Type B pancreatic cell (in vitro differentiated cells): ENCODE measurements at regions not wholly inside any gene's neighbourhood (a gene's known extent, or its start where the extent isn't known, plus 50 kb on each side); places are given as distances from the start of the nearest gene placed in this dataset.

Experiments
- DNase-seq: peaks from one replicate; pipeline ENCODE4 v3.0.0; 2021; ENCODE audit warnings: mixed read lengths; ENCODE audit not compliant: unreplicated experiment; ENCODE audit errors: extremely low spot score
- H3K27ac Mint-ChIP-seq: 2 replicates; pipeline ENCODE4 v1.8.0; 2021; ENCODE audit warnings: mild to moderate bottlenecking, mixed read lengths
- H3K27me3 Mint-ChIP-seq: 2 replicates; pipeline ENCODE4 v1.8.0; 2021; ENCODE audit warnings: mixed read lengths
- H3K36me3 Mint-ChIP-seq: 2 replicates; pipeline ENCODE4 v1.8.0; 2021; ENCODE audit warnings: mixed read lengths
- H3K4me1 Mint-ChIP-seq: one replicate; pipeline ENCODE4 v1.8.0; 2021; ENCODE audit warnings: mixed read lengths; ENCODE audit not compliant: unreplicated experiment
- H3K4me3 Mint-ChIP-seq: 2 replicates; pipeline ENCODE4 v1.8.0; 2021; ENCODE audit warnings: mild to moderate bottlenecking, mixed read lengths
- H3K9me3 Mint-ChIP-seq: 2 replicates; pipeline ENCODE4 v1.8.0; 2021; ENCODE audit warnings: mixed read lengths
- TF ChIP-seq, protein P1 (sequence below): fragments of 200-600 bp; sonication (generic); conservative IDR thresholded peaks from 2 replicates; pipeline ENCODE4 v1.5.0; 2021; ENCODE audit warnings: antibody characterized with exemption, mild to moderate bottlenecking

DNA sequence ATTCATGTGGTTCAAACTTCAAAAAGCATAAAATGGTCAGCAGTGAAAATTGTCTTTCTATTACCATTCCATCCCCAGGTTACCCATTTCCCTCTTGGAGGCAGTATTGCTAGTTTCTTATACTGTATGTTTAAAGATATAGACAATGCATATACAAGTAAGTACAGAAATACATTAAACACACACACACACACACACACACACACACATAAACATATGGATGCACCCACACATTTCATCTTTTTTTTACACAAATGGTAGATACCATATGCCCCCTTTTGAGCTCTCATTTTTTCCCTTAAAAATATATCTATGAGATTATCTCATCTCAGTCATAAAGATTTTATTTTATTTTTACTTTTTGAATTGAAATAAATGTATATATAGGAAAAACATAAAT lies 79.7 kb downstream of the NEUROD6 start:
- no peak for DNase-seq
- Mint-ChIP-seq H3K27ac (no peak overlapping the region), H3K4me1 (no peaks in the 10 kb centered on the region), H3K9me3 (no peaks in the 10 kb centered on the region), H3K27me3 (no peaks in the 10 kb centered on the region), H3K4me3 (no peak overlapping the region), H3K36me3 (no peaks in the 10 kb centered on the region)
- TF ChIP-seq, protein P1, sequence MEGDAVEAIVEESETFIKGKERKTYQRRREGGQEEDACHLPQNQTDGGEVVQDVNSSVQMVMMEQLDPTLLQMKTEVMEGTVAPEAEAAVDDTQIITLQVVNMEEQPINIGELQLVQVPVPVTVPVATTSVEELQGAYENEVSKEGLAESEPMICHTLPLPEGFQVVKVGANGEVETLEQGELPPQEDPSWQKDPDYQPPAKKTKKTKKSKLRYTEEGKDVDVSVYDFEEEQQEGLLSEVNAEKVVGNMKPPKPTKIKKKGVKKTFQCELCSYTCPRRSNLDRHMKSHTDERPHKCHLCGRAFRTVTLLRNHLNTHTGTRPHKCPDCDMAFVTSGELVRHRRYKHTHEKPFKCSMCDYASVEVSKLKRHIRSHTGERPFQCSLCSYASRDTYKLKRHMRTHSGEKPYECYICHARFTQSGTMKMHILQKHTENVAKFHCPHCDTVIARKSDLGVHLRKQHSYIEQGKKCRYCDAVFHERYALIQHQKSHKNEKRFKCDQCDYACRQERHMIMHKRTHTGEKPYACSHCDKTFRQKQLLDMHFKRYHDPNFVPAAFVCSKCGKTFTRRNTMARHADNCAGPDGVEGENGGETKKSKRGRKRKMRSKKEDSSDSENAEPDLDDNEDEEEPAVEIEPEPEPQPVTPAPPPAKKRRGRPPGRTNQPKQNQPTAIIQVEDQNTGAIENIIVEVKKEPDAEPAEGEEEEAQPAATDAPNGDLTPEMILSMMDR, result no peak

DNA sequence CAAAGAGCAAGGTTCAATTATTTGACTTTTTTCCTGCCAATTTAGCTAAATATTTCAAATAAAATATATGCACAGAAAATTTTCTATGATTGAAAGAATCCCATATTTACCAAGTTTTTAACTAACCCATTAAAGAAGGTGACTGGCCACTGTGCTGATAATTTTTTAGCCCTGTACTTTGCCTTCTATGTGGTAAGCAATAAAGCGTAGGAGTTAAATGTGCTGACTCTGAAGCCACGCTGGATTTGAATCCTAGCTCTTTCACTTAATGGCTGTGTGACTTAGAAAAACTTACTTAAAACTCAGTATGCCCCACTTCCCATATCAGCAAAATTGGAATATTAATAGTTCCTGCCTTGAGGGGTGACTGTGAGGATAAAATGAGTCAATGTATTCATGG lies 82.1 kb downstream of the NEUROD6 start:
- Mint-ChIP-seq H3K9me3 (peaks cover 5% of the 10 kb centered on the region), H3K27me3 (peaks cover 3% of the 10 kb centered on the region)
- no peak for DNase-seq

DNA sequence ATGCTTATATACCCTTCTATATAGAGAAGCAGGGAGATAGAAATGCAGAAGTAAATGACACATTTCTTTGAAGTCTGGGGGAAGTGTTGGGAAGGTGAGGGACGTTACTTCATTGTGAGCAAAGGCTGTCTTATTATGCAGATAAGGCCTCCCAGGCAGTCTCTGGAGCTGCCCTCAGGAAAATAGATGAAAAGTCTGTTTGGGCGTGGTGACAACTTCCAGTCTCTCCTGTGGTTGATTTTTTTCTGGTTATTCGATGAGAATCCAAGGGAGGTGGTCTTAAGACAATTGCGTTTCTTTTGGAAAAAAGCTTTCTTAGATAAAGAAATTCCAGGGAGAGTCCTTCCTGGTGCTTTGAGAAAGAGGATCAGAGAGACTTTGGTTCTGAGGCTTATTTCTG lies 84.0 kb downstream of the NEUROD6 start:
- Mint-ChIP-seq H3K27ac (no peak overlapping the region), H3K27me3 (peaks cover 9% of the 10 kb centered on the region), H3K4me3 (no peak overlapping the region), H3K4me1 (no peaks in the 10 kb centered on the region), H3K36me3 (no peaks in the 10 kb centered on the region), H3K9me3 (peaks cover 5% of the 10 kb centered on the region)
- TF ChIP-seq, protein P1, result no peak
- DNase-seq, result no peak

More for the DNA sequence above, 82.1 kb downstream of the NEUROD6 start:
- H3K36me3 Mint-ChIP-seq, result no peaks in the 10 kb centered on the region
- TF ChIP-seq, protein P1, result no peak
- H3K27ac Mint-ChIP-seq, result no peak overlapping the region
- H3K4me3 Mint-ChIP-seq, result no peak overlapping the region
- no peaks in the 10 kb centered on the region for H3K4me1 Mint-ChIP-seq

DNA sequence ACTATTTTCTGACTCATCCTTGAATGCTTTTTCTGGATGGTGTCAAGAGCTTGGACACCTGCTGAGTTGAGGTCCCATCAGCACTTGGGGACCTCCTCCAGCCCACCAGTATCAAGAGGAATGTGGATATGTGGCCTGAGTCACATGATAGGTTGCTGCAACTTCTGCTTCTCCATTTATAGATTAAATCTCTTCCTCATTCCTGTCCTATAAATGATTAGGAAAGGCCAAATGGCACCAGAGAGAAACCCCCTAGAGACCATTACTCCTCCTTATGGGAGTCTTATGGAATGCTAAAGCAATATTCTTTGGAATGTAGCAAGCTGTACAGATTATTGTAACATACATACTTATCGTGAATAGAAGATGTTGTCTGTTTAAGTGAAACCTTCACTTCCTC lies 85.6 kb downstream of the NEUROD6 start:
- peaks cover 5% of the 10 kb centered on the region for H3K9me3 Mint-ChIP-seq
- H3K4me3 Mint-ChIP-seq, result no peak overlapping the region
- no peaks in the 10 kb centered on the region for H3K4me1 Mint-ChIP-seq
- no peaks in the 10 kb centered on the region for H3K36me3 Mint-ChIP-seq
- H3K27me3 Mint-ChIP-seq, result peaks cover 18% of the 10 kb centered on the region
- DNase-seq, result no peak
- no peak overlapping the region for H3K27ac Mint-ChIP-seq
- TF ChIP-seq, protein P1, result no peak

DNA sequence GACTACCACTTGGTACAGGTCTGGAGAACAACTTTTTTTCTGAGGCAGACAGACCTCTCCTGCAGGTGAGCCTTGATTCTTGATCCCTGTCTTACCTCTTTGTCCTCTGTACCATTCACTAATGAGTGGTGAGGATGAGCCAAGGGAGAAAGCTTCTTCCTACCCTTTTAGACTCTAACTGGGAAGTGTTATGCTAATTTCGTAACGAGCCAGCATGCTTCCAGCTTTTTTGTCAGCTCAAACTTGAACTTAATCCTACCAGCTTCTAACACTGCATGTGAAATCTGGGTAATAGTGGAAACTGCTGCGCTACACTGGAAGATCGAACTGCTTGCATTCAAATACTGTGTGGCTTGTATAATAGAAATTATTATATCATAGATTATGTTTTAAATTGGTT lies 87.0 kb downstream of the NEUROD6 start:
- TF ChIP-seq, protein P1, result no peak
- Mint-ChIP-seq H3K4me3 (no peak overlapping the region), H3K27ac (no peak overlapping the region), H3K9me3 (peaks cover 5% of the 10 kb centered on the region), H3K4me1 (no peaks in the 10 kb centered on the region), H3K27me3 (peaks cover 30% of the 10 kb centered on the region), H3K36me3 (no peaks in the 10 kb centered on the region)
- DNase-seq, result no peak

DNA sequence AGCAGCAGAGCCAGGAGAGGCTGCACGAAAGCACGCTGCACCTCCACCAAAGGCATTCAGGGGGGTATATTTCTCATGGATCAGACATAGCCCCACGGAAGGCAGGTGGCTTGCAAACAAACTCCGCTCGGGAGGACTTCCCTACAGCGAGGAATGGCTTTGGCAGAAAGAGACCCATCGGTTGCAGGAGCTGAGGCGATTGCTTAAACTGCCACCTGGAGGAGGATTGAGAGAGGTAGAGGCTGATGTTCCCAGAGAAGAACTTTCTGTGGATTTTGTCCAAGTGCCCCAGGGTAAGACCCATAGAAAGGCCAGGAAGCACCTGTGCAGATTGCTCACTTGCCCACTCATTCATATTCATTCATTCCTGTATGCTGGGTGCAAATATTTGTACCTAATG lies 89.1 kb downstream of the NEUROD6 start:
- DNase-seq, result no peak
- no peak overlapping the region for H3K4me3 Mint-ChIP-seq
- TF ChIP-seq, protein P1, result no peak
- H3K27me3 Mint-ChIP-seq, result peaks cover 31% of the 10 kb centered on the region
- H3K36me3 Mint-ChIP-seq, result no peaks in the 10 kb centered on the region
- H3K4me1 Mint-ChIP-seq, result no peaks in the 10 kb centered on the region
- H3K9me3 Mint-ChIP-seq, result peaks cover 5% of the 10 kb centered on the region
- no peak overlapping the region for H3K27ac Mint-ChIP-seq
